GM06990 (cell line): ENCODE measurements at regions not wholly inside any gene's neighbourhood (a gene's known extent, or its start where the extent isn't known, plus 50 kb on each side); places are given as distances from the start of the nearest gene placed in this dataset.

Source experiments
- DNase-seq: peaks from one replicate; pipeline ENCODE4 v3.0.0-alpha.2; 2011; ENCODE audit not compliant: insufficient read length; ENCODE audit errors: extremely low read depth
- H3K27me3 ChIP-seq: replicated peaks from 2 replicates; pipeline ENCODE4 v1.6.0; 2011; ENCODE audit warnings: low read length; ENCODE audit not compliant: control insufficient read depth, insufficient read depth
- H3K36me3 ChIP-seq: 2 replicates; pipeline ENCODE4 v1.5.1; 2011; ENCODE audit warnings: low read length; ENCODE audit not compliant: control insufficient read depth, insufficient read depth
- H3K4me3 ChIP-seq: replicated peaks from 2 replicates; pipeline ENCODE4 v1.5.1; 2011; ENCODE audit warnings: low read depth, mild to moderate bottlenecking, control low read depth, low read length
- CTCF ChIP-seq: IDR thresholded peaks from 2 replicates; pipeline ENCODE4 v1.5.1; 2011; ENCODE audit warnings: low read length, control low read depth, mild to moderate bottlenecking, inconsistent platforms; ENCODE audit not compliant: insufficient read depth, poor library complexity, severe bottlenecking

- TF ChIP-seq CTCF = no peak
- no peaks in the 10 kb centered on the region for H3K27me3 ChIP-seq
- no peak overlapping the region for H3K4me3 ChIP-seq
- no peak for DNase-seq
- no peaks in the 10 kb centered on the region for H3K36me3 ChIP-seq
These were observed 284.6 kb upstream of the CRBN start for GRCh38 chr3:3464131-3464530.

- TF ChIP-seq CTCF = no peak
- Histone ChIP-seq H3K27me3 (no peaks in the 10 kb centered on the region), H3K4me3 (no peak overlapping the region), H3K36me3 (no peaks in the 10 kb centered on the region)
- no peak for DNase-seq
These were observed 281.8 kb upstream of the CRBN start for GRCh38 chr3:3461317-3461716.

- Histone ChIP-seq H3K4me3 (no peak overlapping the region), H3K36me3 (no peaks in the 10 kb centered on the region), H3K27me3 (no peaks in the 10 kb centered on the region; the same call in 1 of the 2 replicates)
- TF ChIP-seq CTCF = no peak
- DNase-seq = no peak
These were observed 269.0 kb upstream of the CRBN start for GRCh38 chr3:3448468-3448867.

GRCh38 chr3:3447641-3448040, 268.1 kb upstream of the CRBN start:
- H3K36me3 ChIP-seq = no peaks in the 10 kb centered on the region
- H3K27me3 ChIP-seq = no peaks in the 10 kb centered on the region; the same call in 1 of the 2 replicates
- no peak for DNase-seq
- H3K4me3 ChIP-seq = no peak overlapping the region
- no peak for TF ChIP-seq CTCF

GRCh38 chr3:3446251-3446650, 266.8 kb upstream of the CRBN start:
- H3K27me3 ChIP-seq = no peaks in the 10 kb centered on the region; the same call in 1 of the 2 replicates
- H3K4me3 ChIP-seq = no peak overlapping the region
- H3K36me3 ChIP-seq = no peaks in the 10 kb centered on the region
- no peak for TF ChIP-seq CTCF
- no peak for DNase-seq

GRCh38 chr3:3443482-3443881, 264.0 kb upstream of the CRBN start:
- TF ChIP-seq CTCF = no peak
- H3K27me3 ChIP-seq = no peaks in the 10 kb centered on the region; the same call in 1 of the 2 replicates
- DNase-seq = no peak
- H3K4me3 ChIP-seq = no peak overlapping the region
- H3K36me3 ChIP-seq = no peaks in the 10 kb centered on the region
